ENCODE measurements at regions not wholly inside any gene's neighbourhood (a gene's known extent, or its start where the extent isn't known, plus 50 kb on each side); places are given as distances from the start of the nearest gene placed in this dataset.

GRCh38 chr9:69955536-69956355, 87.9 kb upstream of the MAMDC2 start:
- DNase-seq (ENCODE audit: low read depth in 2 of 2): no peak

GRCh38 chr9:69961843-69962242, 81.8 kb upstream of the MAMDC2 start:
- no peak for DNase-seq (ENCODE audit: low read depth in 2 of 2)

DNA sequence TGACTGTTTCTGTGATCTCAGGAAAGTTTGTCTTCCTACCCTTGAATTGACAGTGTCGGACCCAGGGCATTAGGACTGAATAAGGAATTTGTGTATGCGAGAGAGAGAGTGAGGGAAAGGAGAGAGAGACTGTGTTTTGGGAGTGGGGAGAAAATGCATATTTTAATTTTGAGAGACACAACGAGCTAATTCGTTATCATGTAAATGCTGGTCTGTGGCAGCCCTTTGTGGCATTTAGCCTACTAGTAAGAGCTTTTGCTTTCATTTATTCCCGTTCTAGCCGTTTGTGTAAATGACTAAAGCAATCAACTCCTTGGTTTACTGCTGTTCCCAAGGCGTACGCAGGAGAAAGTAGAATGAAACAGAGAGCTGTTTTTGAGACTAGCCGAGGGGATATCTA, 79.8 kb upstream of the MAMDC2 start:
- DNase-seq (ENCODE audit: low read depth in 2 of 2): no peak

GRCh38 chr9:69964446-69964845, 79.2 kb upstream of the MAMDC2 start:
- DNase-seq (ENCODE audit: low read depth in 2 of 2): no peak

- DNase-seq (ENCODE audit: low read depth in 2 of 2): no peak
These were observed 78.1 kb upstream of the MAMDC2 start for GRCh38 chr9:69965416-69966145.

- no peak for DNase-seq (ENCODE audit: low read depth in 2 of 2)
These were observed 76.3 kb upstream of the MAMDC2 start for GRCh38 chr9:69967344-69967743.

GRCh38 chr9:69970001-69970533, 73.6 kb upstream of the MAMDC2 start:
- DNase-seq (ENCODE audit: low read depth in 2 of 2): no peak

DNA sequence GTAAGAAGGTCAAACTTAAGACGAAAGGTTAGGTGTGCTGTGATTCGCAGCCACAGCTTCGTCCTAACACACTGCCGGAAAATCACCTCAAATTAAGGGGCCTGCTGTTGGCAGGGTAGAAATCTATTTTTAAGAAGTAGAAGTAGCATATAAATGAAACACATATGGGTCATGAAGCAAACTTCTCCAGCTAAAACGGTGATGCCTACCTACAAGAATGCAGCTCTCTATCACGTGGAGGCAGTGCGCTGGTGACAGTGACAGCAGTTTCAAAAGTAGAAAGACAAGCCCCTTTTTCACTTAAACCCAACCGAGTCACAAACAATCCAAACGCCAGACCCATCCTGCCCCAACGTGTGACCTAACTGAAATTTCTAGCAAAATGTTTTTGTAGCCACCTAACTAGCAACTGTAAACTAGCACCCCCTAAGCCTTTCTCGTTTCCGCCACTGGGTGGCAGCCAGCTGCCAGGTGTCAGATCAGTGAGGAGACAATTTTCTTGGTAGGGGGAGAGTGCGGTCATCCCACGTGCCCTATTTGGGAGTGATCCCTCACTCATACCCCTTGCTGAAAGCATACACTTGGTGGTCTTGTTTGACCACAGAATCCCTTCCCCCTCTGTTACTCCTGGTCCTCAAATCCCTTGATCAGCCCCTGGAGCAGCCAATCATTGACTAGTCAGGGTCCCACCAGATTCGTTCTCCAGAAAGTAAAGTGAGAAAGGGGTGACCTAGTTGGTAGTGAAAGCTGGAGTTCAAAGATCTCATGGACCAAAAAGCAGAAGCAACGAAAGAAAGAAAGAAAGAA, 71.8 kb upstream of the MAMDC2 start:
- DNase-seq (ENCODE audit: low read depth in 2 of 2): peak in 1 of 2 donors; percentile 21

DNA sequence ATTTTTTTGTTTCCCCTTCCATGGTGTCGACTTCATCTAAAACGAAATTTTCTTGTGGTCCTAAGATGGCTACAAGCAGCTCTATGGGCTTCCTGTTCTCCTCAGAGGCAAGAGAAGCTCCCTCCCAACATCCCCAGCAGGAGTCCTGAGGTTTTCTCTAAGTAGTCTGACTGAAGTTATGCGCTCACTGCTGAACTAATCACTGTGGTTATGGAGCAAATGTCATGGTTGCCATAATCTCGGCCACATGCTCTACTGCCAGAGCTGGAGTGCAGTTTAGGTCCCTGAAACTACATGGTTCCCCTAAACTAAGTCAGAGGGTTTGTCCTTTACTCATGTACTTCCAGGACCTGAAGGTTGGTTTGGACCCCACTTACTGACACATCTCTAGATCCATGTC, 68.0 kb upstream of the MAMDC2 start:
- DNase-seq (ENCODE audit: low read depth in 2 of 2): no peak

DNA sequence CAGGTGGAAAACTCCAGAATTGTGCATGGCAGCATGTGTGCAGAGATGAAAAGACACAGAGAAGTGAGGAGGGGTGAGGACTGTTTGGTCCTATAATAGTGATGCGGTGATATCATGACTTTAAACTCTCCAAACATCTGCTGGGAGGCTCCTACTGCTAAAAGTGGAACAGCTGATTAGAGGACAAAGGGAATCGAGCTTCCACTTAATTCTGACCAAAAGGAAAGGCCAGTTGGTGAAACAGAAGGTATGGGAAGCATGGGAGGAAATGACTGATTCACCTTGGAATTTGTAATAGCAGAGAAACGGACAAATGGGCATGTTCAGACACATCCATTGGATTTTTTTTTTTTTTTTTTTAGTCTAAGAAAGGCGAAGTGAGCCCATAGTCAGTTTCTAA, 67.5 kb upstream of the MAMDC2 start:
- no peak for DNase-seq (ENCODE audit: low read depth in 2 of 2)

- no peak for DNase-seq (ENCODE audit: low read depth in 2 of 2)
These were observed 63.6 kb upstream of the MAMDC2 start for GRCh38 chr9:69980041-69980440.

GRCh38 chr9:69980591-69980990, 63.1 kb upstream of the MAMDC2 start:
- no peak for DNase-seq (ENCODE audit: low read depth in 2 of 2)

DNA sequence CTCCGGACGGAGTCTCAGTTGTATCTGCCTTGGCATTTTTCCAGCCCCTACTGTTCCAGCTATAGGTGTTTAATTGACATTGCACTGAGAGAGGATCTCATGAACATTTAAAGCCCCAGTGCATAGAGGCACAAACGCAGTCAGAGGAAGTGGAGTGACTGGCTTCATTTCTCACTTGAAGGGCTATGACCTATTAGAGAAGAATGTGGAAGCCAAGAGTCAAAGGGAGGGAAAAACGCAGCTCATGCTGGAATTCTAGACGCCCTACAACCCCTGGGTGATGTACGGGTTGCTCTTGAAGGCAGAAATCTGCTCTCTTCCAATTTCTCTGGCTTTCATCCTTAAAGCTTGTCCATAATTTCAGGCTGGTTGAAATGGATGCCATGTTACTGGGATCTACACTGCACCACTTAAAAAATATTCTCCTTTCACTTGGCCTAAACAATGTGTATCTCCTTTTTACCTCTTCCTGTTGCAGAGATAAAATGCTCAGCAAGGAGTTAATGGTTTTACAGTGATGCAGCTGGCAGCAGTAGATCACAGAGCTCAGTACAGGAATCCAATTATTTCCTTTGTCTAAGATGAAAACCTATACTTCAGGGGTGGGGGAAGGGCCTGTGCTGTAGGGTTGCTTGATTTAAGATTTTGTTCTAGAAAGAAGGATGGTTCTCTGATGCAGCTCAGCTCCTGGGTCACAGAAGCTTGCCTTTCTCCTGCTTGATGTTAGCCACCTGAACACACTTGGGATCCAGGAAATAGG, 61.8 kb upstream of the MAMDC2 start:
- no peak for DNase-seq (ENCODE audit: low read depth in 2 of 2)

DNA sequence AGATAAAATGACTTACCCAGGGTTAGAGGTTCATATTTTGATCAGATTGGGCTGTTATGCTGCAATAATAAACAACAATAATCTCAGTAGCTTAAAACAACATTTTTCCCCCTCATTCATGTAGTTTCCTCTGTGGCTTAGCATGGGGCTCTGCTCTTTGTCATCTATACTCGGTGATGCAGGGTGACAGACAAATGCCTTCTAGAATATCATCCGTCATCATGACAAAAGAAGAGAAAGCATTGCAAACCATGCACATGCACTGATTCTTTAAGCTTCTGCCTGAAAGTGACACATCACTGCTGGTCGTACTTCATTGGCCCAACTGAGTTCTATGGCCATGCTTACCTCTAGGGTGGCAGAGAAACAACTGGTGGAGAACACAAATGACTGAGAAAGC, 58.8 kb upstream of the MAMDC2 start:
- DNase-seq (ENCODE audit: low read depth in 2 of 2): no peak

DNA sequence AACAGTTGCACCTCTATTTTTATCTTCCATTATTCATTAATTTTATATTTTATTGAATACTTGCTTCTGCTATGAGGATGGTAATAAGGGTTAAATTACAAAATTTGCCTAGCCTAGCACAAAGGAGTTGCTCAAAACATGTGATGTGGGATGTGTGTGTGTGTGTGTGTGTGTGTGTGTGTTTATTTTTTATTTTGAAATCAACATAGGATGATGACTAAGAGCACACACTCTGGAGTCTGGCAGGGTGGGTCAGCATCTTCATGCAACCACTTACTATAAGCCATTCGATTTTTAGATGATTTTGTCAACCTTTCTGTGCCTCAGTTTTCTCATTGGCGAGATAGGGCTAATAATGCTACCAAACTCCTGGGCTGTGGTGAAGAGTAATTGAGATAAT, 57.7 kb upstream of the MAMDC2 start:
- DNase-seq (ENCODE audit: low read depth in 2 of 2): no peak

DNA sequence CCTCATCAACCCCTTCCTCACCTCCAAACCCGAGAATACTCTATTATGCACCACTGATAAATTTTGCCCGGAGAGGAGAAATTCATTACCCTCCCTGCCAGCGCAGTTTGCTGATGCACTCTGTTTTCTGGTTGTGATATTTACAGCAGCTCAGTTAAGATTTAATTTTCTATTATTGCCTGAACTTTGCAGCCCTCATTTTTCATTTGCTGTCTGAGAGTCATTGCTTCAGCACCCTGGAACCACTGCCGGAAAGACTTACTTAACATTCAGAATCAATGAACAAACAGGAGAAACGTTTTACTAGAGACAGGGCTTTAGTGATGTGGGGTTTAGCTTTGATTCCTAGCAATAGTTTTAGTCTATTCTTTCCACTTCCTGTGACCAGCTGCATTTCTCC, 56.7 kb upstream of the MAMDC2 start:
- no peak for DNase-seq (ENCODE audit: low read depth in 2 of 2)

GRCh38 chr9:69987457-69987856, 56.2 kb upstream of the MAMDC2 start:
- no peak for DNase-seq (ENCODE audit: low read depth in 2 of 2)

GRCh38 chr9:69993110-69993509, 50.5 kb upstream of the MAMDC2 start:
- no peak for DNase-seq (ENCODE audit: low read depth in 2 of 2)
